ENCODE measurements at regions not wholly inside any gene's neighbourhood (a gene's known extent, or its start where the extent isn't known, plus 50 kb on each side); places are given as distances from the start of the nearest gene placed in this dataset.
"Not testable (repeated sequence)": the region's sequence is repeated elsewhere in the genome, so short reads cannot be mapped to it uniquely, and the experiment has no call there.

DNA sequence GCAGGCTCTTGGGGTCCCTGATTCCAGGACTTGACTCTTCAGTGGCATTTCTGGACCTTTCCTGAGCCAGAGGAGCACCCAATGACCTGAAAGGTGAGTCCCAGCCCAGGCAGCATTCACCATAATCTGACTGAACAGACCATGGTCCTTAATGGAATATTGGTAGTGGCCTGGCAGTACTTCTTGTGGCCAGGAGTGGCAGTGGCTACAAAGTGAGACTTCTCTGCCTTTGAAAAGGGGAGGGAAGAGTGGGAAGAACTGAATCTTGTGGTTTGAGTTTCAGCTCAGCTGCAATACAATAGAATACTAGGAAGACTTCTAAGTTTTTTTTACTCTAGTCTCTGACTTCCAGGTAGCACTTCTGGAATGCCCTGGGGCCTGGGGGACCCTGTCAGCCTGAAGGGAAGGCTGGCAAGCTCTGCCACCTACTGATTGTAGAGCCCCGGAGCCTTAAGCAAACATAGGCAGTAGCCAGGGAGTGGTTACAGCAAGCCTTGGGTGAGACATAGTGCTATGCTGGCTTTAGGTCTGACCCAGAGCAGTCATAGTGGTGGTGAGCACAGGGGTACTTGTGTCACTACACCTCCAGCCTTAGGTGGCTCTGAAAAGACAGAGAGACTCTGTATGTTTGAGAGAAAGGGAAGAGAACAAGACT, 674.2 kb upstream of the MANEA start:
- no peak overlapping the region for H3K27ac ChIP-seq
- no peak overlapping the region for H3K4me3 ChIP-seq

DNA sequence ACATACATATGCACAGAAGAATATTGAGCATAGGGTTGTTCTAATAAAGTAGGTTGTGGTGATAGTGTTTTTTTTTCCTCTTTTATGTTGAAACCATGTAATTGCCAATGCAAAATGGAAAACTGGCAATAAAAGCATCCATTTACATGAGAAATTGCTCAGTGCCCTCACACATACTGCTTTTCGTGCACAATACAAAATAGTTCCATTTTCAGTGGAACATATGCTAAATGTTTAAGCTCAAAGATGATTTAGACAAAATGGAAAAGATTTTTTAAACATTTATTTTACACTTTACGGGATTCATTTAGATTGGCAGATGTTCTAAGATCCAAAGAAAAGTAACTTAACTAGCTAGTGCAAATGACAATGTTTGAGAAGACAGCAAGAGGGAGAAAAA, 678.1 kb upstream of the MANEA start:
- H3K4me3 ChIP-seq: no peak overlapping the region
- H3K27ac ChIP-seq: no peak overlapping the region

DNA sequence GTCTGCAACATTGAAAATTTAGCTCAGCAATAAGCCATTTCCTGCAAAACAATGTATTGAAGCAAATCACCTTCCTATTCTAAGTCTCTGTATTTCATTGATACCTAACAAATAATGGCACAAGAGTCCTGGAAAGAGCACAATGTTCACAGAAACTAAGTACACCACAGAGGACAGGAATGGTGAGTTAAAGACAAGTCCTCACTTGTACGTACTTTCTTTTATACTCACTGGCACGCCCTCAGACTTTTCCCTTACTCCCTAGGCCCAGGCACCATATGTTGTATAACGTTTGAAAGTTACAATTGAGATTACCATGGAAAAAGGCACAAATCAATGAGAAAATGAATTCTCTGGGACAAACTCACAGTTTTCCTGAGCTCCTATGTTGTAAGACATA, 683.0 kb upstream of the MANEA start:
- Histone ChIP-seq H3K27ac (no peak overlapping the region), H3K4me3 (no peak overlapping the region)

DNA sequence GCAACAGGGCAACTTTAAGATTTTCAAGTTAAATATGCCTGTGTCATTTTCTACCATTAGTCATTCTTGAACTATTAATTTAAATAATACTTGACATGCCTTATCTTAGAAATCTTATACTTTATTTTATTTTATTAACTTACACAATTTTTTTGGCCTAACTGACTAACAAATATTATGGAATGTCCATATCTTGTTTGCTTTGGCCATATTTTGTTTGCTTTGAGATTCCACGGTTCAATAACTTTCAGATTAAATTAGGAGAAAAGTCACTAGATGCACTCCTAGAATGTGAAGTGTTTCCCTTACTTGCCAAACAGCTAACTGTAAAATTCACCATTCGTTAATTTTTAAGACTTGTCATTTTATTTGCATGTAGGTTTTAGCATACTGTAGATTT, 684.0 kb upstream of the MANEA start:
- no peak overlapping the region for H3K27ac ChIP-seq
- H3K4me3 ChIP-seq: no peak overlapping the region

DNA sequence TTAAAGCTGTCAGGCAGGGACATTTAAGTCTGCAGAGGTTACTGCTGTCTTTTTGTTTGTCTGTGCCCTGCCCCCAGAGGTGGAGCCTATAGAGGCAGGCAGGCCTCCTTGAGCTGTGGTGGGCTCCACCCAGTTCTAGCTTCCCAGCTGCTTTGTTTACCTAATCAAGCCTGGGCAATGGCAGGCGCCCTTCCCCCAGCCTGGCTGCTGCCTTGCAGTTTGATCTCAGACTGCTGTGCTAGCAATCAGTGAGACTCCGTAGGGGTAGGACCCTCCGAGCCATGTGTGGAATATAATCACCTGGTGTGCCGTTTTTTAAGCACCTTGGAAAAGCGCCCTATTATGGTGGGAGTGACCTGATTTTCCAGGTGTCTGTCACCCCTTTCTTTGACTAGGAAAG, 703.5 kb upstream of the MANEA start:
- H3K4me3 ChIP-seq, H3K27ac ChIP-seq: not testable (repeated sequence)

DNA sequence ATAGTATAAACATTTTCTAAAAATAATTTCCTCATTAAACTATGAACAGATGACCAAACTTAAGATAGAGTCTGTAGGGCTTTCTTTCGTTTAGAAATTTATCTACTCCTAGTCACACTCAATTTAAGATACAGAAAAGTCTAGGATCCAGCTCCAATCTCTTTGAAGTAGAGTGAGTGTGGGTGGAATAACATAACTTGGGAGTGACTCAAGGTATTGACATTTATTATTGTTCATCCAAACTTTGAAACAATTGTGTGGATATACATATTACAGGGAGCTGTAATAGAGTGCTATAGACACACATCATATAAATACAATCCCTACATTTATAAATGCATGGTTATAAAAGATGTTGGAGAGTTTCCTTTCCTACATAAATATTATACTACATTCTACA, 715.2 kb upstream of the MANEA start:
- H3K27ac ChIP-seq: no peak overlapping the region
- H3K4me3 ChIP-seq: no peak overlapping the region

DNA sequence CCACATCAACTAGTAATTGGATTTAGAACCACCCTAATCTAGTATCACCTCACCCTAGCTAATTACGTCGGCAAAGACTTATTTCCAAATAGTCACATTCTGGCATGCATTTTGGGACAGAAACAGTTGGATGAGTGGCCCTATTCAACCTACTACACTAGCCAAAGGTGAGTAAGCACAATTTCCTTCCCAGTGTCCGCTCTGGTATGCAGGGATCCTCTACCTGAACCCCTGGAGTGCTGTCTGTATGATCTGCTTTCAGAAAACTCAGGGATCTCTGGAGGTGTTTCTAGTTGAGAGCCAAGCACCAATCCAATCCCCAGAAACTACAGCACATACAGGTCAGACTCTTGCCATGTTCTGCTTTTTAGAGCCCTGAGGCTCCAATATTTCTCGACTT, 717.4 kb upstream of the MANEA start:
- H3K4me3 ChIP-seq: no peak overlapping the region

DNA sequence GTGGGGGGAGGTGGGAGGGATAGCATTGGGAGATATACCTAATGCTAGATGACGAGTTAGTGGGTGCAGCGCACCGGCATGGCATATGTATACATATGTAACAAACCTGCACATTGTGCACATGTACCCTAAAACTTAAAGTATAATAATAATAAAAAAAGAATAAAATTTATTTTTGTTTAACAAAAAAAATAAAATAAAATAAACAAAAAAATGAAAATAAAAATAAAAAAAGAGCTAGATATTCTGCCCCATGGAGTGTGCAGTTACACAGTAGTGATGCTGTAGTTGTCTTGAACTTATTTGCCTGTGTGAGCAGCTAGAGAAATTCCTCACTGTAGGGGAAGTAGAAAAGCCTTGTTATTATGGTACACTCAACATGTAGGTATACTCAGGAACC, 720.3 kb upstream of the MANEA start:
- not testable (repeated sequence) for H3K4me3 ChIP-seq, H3K27ac ChIP-seq

More for the DNA sequence above, 717.4 kb upstream of the MANEA start:
- no peak overlapping the region for H3K27ac ChIP-seq

DNA sequence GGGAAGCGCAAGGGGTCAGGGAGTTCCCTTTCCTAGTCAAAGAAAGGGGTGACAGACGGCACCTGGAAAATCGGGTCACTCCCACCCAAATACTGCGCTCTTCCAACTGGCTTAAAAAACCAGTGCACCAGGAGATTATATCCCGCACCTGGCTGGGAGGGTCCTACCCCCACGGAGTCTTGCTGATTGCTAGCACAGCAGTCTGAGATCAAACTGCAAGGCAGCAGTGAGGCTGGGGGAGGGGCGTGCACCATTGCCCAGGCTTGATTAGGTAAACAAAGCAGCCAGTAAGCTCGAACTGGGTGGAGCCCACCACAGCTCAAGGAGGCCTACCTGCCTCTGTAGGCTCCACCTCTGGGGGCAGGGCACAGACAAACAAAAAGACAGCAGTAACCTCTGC, 726.0 kb upstream of the MANEA start:
- H3K4me3 ChIP-seq, H3K27ac ChIP-seq: not testable (repeated sequence)

DNA sequence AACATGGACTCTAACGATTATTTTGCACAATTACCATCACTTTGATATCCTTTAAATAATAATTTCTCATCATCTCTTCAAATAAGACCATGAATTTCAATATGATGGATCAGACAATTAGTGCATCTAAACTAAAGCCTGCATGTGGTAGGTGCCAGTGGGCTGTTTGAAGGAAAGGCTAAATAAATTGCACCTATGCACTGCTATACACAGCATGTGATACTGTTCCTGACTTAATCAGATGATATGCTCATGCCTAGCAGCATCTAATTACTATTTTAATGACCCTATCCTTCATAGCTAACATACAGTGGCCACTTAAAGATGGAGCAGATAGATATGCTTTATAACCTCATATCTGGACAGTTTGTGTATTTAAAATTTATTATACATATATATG, 731.6 kb upstream of the MANEA start:
- no peak overlapping the region for H3K27ac ChIP-seq
- no peak overlapping the region for H3K4me3 ChIP-seq

DNA sequence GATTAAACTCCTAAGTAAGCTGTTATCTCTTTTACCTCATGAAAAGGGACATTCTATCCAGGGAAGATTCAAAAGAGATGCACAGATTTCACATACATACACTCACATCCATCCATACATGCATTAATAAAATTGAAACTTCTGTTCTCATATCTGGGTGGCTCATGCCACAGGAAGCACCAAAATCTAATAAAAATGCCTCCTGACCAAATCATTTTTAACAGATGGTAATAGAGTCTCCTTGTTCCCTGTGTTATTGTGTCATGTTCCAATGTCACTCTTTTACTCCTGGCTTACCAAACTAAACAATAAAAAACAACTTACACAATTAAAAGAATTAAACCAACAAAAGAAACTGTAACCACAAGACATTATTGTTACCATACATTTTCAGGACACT, 742.1 kb upstream of the MANEA start:
- H3K4me3 ChIP-seq: no peak overlapping the region
- no peak overlapping the region for H3K27ac ChIP-seq

DNA sequence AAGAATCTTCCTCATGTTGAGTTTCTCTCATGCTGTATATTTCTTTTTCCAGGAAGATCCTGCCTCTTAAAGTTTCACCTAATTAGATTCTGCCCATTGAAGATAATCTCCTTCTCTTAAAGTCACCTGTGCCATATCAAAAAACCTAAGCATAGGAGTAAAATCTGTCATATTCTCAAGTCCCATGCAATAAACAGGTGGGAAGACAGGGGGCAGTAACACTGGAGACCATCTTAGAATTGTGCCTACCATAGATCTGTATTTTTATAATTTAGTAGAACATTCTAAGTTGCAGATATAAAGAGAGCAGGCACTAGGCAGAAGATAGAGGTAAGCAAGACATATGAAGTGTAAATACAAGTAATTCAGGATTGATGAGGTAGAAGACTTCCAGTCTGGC, 763.5 kb upstream of the MANEA start:
- H3K27ac ChIP-seq: no peak overlapping the region
- no peak overlapping the region for H3K4me3 ChIP-seq

DNA sequence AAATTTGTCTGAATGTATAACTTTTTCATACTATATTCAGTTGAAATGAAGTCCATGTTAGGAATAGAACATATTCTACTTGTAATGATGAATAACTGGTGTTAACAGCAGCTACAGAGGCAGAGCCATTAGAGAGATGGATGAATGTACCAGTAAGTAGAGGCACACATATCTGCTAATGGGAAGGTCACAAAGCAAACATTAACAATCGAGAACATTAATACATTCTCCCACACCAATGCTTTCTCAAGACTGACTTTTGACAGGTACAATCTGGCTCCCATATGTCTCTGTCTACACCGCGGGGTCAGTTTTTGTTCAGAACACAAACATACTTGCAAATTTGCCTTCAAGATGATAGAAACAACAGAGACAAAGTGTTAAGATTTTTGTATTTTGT, 776.0 kb upstream of the MANEA start:
- no peak overlapping the region for H3K4me3 ChIP-seq
- H3K27ac ChIP-seq: no peak overlapping the region

DNA sequence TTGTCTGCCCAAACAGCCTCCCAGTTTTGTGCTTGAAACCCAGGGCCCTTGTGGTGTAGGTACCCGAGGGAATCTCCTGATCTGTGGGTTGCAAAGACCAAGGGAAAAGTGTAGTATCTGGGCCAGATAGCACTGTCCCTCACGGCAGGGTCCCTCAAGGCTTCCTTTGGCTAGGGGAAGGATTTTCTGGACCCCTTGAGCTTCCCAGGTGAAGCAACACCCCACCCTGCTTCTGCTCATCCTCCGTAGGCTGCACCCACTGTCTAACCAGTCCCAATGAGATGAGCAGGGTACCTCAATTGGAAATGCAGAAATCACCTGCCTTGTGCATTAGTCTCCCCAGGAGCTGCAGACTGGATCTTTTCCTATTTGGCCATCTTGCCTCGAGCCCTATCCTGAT, 791.8 kb upstream of the MANEA start:
- H3K27ac ChIP-seq: no peak overlapping the region
- H3K4me3 ChIP-seq: no peak overlapping the region

DNA sequence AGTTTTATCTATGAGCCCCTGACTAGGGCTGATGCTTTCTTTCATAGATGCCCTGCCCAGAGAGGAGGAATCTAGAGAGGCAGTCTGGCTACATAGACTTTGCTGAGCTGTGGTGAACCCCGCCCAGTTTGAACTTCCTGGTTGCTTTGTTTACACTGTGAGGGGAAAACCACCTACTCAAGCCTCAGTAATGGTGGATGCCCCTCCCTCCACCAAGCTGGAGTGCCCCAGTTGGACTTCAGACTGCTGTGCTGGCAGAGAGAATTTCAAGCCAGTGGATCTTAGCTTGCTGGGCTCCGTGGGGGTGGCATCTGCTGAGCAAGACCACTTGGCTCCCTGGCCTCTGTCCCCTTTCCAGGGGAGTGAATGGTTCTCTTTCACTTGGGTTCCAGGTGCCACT, 792.3 kb upstream of the MANEA start:
- H3K27ac ChIP-seq, H3K4me3 ChIP-seq: not testable (repeated sequence)

DNA sequence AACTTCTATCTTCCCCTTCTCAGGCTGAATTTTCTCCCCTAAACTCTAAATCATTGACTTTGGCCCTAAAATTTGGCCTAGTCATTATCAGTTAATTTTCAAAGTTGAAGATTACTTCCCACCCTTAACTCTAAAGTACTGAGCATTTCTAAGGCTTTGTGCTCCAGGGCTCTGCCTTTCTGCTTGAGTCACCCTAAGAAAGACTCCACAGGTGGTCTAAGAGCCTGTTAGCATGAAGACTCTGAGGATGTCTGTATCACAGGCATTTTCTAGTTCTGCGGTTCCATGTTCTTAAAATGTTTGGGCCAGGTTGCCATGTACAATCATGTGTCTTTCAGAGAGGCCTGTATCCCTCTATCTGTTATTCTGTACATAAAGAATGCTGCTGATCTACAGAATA, 808.1 kb upstream of the MANEA start:
- H3K27ac ChIP-seq: no peak overlapping the region
- H3K4me3 ChIP-seq: no peak overlapping the region

DNA sequence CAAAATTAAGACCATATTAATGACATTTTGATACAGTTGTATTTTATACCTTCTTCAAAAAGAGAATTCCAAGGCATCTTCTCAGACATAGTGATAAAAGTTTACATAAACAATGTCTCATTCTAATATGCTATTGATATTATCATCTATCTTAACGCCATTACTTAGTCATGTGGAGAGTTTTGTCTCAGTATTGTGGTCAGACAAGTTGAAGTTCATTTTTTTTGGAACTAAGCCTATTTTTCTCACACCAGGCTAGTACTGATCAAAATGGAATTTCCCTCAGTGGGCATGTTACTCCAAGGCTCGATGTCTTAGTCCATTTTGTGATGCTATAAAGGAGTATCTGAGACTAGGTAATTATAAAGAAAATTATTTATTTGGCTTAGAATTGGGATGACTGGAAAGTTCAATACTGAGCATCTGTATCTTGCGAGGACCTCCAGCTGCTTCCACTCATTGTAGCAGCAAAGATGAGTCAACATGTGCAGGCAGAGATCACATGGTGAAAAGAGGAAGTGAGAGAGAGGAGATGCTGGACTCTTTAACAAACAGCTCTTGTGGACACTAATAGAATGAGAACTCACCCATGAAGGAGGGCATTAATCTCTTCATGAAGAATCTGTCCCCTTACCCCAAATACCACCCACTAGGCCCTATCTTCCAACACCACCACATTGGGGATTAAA, 825.5 kb upstream of the MANEA start:
- H3K27ac ChIP-seq: no peak overlapping the region
- no peak overlapping the region for H3K4me3 ChIP-seq

DNA sequence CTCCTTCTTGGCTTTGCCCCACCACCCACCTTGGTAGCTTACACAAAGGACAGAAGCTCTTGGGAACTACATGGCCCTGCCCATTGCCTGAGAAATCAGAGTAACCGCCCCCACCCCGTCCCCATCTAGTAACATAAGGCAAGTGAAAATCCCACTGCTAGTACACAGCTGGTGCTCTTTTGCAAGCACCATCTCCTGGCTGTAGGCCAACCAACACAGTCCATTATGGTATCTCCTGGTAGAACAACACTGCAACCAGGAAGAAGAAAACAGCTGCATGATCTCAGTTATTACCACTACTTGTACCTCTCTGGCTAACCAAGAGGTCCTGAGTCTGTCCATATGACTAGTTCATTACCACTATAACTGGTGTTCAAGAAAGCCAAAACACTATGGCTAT, 841.1 kb upstream of the MANEA start:
- Histone ChIP-seq H3K4me3 (no peak overlapping the region), H3K27ac (no peak overlapping the region)

DNA sequence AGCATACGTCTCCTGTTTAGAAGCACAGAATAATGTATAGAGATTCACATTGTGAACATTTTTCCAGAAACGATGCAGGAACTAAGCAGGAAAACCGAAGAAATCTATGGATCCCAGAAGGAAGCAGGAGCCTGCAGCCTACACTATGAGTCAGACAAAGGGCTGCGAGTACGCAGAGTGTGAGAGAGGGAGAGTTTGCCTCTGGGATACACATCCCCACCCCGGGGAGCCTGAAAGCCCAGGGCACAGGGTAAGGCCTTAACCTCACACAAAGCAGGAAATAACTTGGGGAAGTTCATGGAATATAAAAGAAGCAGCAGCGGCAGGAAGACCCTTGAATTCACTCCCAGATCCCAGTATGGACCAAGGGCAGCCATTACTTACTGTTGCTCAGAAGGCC, 842.1 kb upstream of the MANEA start:
- no peak overlapping the region for H3K27ac ChIP-seq
- H3K4me3 ChIP-seq: no peak overlapping the region

DNA sequence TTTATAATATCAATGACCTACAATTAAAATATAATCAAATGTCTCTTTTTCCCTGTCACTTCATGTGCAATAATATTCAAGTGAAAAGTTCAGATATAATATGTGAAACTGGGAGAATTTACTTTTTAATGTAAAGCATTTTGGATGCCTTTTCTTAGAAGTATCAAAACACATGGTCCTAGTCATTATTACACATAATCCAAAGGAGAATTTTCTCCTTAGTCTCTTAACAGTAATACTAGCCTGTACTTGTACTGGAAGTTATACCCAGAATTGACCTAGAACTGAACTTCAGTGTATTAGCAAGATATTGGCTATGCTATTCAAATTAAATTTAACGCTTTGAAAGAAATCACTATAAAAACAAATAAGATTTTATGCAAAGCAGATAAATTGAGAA, 842.6 kb upstream of the MANEA start:
- no peak overlapping the region for H3K27ac ChIP-seq
- H3K4me3 ChIP-seq: no peak overlapping the region

DNA sequence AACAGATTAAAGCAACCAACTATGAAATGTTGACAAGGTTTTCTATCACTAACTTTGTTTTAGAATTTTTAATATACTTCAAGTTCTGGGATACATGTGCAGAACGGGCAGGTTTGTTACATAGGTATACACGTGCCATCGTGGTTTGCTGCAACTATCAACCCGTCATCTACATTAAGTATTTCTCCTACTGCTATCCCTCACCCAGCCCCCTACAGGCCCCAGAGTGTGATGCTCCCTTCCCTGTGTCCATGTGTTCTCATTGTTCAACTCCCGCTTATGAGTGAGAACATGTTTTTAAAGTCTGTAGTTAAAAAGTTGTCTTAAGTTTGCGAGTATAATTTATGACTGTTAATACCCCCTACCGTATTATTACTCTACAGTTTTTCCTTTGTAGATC, 844.3 kb upstream of the MANEA start:
- H3K4me3 ChIP-seq: no peak overlapping the region
- no peak overlapping the region for H3K27ac ChIP-seq

DNA sequence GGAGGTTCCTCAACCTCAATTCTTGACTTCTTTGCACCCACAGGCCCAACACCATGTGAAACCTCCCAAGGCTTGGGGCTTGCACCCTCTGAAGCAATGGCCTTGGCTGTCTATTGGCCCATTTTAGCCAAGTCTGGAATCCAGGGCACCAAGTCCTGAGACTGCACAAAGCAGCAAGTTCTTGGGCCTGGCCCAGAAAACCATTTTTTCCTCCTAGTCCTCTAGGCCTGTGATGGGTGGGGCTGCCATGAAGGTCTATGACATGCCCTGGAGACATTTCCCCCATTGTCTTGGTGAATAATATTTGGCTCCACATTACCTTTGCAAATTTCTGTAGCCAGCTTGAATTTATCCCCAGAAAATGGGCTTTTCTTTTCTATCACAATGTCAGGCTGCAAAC, 849.6 kb upstream of the MANEA start:
- no peak overlapping the region for H3K27ac ChIP-seq
- H3K4me3 ChIP-seq: no peak overlapping the region
